Neural cell (in vitro differentiated cells): ENCODE measurements at regions not wholly inside any gene's neighbourhood (a gene's known extent, or its start where the extent isn't known, plus 50 kb on each side); places are given as distances from the start of the nearest gene placed in this dataset.

Source experiments
- H2AFZ ChIP-seq: fragments of 200-600, 300-800 bp; sonication (generic), shearing (Covaris generic); 2 replicates; pipeline ENCODE4 v1.6.0; 2014; ENCODE audit warnings: low read depth, mild to moderate bottlenecking, antibody characterized with exemption, low read length, moderate library complexity
- H3F3A ChIP-seq: fragments of 200-600 bp; shearing (Covaris generic); 2 replicates; pipeline ENCODE4 v1.6.1; 2016; ENCODE audit warnings: mild to moderate bottlenecking, moderate library complexity, mixed read lengths, antibody characterized with exemption, low read length; ENCODE audit not compliant: insufficient read depth, poor library complexity, severe bottlenecking
- H3K27ac ChIP-seq: fragments of 200-600, 300-800 bp; sonication (generic), shearing (Covaris generic); 2 replicates; pipeline ENCODE4 v1.5.1; 2014; ENCODE audit warnings: mild to moderate bottlenecking, low read length, moderate library complexity
- H3K27me3 ChIP-seq: fragments of 300-800, 200-600 bp; sonication (generic), shearing (Covaris generic); 2 replicates; pipeline ENCODE4 v1.6.0; 2014; ENCODE audit warnings: mild to moderate bottlenecking, low read depth, low read length, moderate library complexity; ENCODE audit not compliant: insufficient read depth
- H3K36me3 ChIP-seq: fragments of 300-800, 200-600 bp; sonication (generic), shearing (Covaris generic); 2 replicates; pipeline ENCODE4 v1.5.1; 2014; ENCODE audit warnings: mild to moderate bottlenecking, antibody characterized with exemption, low read length, moderate library complexity; ENCODE audit not compliant: insufficient read depth
- H3K4me2 ChIP-seq: fragments of 300-800, 200-600 bp; sonication (generic), shearing (Covaris generic); 2 replicates; pipeline ENCODE4 v1.6.0; 2014; ENCODE audit warnings: mild to moderate bottlenecking, low read length
- H3K4me3 ChIP-seq: fragments of 300-800, 200-600 bp; sonication (generic), shearing (Covaris generic); 2 replicates; pipeline ENCODE4 v1.5.1; 2014; ENCODE audit warnings: mild to moderate bottlenecking, low read length, moderate library complexity
- H3K79me2 ChIP-seq: fragments of 200-600 bp; shearing (Covaris generic); replicated peaks from 2 replicates; pipeline ENCODE4 v1.6.0; 2014; ENCODE audit warnings: mild to moderate bottlenecking, low read length, moderate library complexity; ENCODE audit not compliant: insufficient read depth
- H3K9ac ChIP-seq: fragments of 300-800, 200-600 bp; sonication (generic), shearing (Covaris generic); 2 replicates; pipeline ENCODE4 v1.6.1; 2016; ENCODE audit warnings: mild to moderate bottlenecking, low read length, mixed read lengths
- H3K9me2 ChIP-seq: fragments of 200-600 bp; shearing (Covaris generic); 2 replicates; pipeline ENCODE4 v1.6.1; 2016; ENCODE audit warnings: mild to moderate bottlenecking, low read length, mixed read lengths; ENCODE audit not compliant: insufficient read depth
- H3K9me3 ChIP-seq: fragments of 200-600, 300-800 bp; sonication (generic), shearing (Covaris generic); 2 replicates; pipeline ENCODE4 v1.6.1; 2016; ENCODE audit warnings: mild to moderate bottlenecking, mixed run types, low read length, moderate library complexity, mixed read lengths
- H4K20me1 ChIP-seq: fragments of 200-600 bp; shearing (Covaris generic); 2 replicates; pipeline ENCODE4 v1.6.1; 2016; ENCODE audit warnings: mild to moderate bottlenecking, mixed run types; ENCODE audit not compliant: insufficient read depth
- CTCF ChIP-seq: fragments of 450-650 bp; IDR thresholded peaks from 2 replicates; pipeline ENCODE4 v1.5.1; 2014; ENCODE audit warnings: antibody characterized with exemption, mild to moderate bottlenecking, moderate library complexity; ENCODE audit not compliant: poor library complexity, severe bottlenecking
- EP300 ChIP-seq: fragments of 450-650 bp; conservative IDR thresholded peaks from 2 replicates; pipeline ENCODE4 v1.6.1; 2014; ENCODE audit warnings: antibody characterized with exemption, mild to moderate bottlenecking, moderate library complexity; ENCODE audit not compliant: poor library complexity, severe bottlenecking
- EZH2 ChIP-seq: fragments of 200-600, 300-800 bp; shearing (Covaris generic), sonication (generic); IDR thresholded peaks from 2 replicates; pipeline ENCODE4 v1.6.1; 2014; ENCODE audit warnings: antibody characterized with exemption, low read length, borderline replicate concordance, mild to moderate bottlenecking; ENCODE audit not compliant: insufficient read depth, poor library complexity, severe bottlenecking
- MXI1 ChIP-seq: fragments of 450-650 bp; conservative IDR thresholded peaks from 2 replicates; pipeline ENCODE4 v1.6.1; 2014; ENCODE audit warnings: antibody characterized with exemption, mild to moderate bottlenecking; ENCODE audit not compliant: poor library complexity, severe bottlenecking
- POLR2AphosphoS5 ChIP-seq: IDR thresholded peaks from 2 replicates; pipeline ENCODE4 v1.6.1; 2012
- RAD21 ChIP-seq: fragments of 450-650 bp; conservative IDR thresholded peaks from 2 replicates; pipeline ENCODE4 v1.6.1; 2014; ENCODE audit warnings: antibody characterized with exemption, mild to moderate bottlenecking, moderate library complexity
- REST ChIP-seq: IDR thresholded peaks from 2 replicates; pipeline ENCODE4 v1.6.1; 2012; ENCODE audit warnings: borderline replicate concordance
- SMC3 ChIP-seq: fragments of 450-650 bp; conservative IDR thresholded peaks from 2 replicates; pipeline ENCODE4 v1.6.1; 2014; ENCODE audit warnings: antibody characterized with exemption, mild to moderate bottlenecking, moderate library complexity; ENCODE audit not compliant: poor library complexity
- TAF1 ChIP-seq: IDR thresholded peaks from 2 replicates; pipeline ENCODE4 v1.6.1; 2012; ENCODE audit warnings: low read depth

DNA sequence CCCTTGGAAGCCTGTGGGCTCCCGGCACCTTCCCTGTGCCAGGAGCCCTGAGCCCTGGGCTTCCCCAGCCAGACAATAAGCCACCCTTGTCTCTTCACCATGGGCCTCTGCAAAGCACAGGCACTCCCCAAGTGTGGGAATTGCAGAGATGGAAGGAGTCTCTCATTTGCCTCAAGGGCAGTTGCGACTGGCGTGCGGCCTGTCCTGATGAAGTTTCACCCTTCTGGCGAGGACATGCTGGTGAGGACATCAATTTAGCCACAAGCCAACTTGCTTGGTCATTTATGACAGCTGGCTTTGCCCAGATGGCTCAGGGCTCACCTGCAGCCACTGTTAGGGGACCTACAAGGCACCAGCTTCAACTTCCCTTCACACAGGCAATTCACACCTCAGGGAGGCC lies 180.2 kb downstream of the ANAPC1 start:
- Histone ChIP-seq H3K79me2 (no peaks in the 10 kb centered on the region), H3K9ac (no peak overlapping the region)

GRCh38 chr2:111704246-111704645 lies 179.7 kb downstream of the ANAPC1 start:
- Histone ChIP-seq H3K9me2 (no peaks in the 10 kb centered on the region), H3K27me3 (no peaks in the 10 kb centered on the region), H3F3A (no peaks in the 10 kb centered on the region), H3K79me2 (no peaks in the 10 kb centered on the region), H3K9ac (no peak overlapping the region), H3K4me3 (no peak overlapping the region), H2AFZ (no peak overlapping the region), H3K9me3 (no peaks in the 10 kb centered on the region), H4K20me1 (no peaks in the 10 kb centered on the region), H3K27ac (no peak overlapping the region), H3K4me2 (no peak overlapping the region), H3K36me3 (no peaks in the 10 kb centered on the region)
- TF ChIP-seq RAD21 = no peak
- TF ChIP-seq EZH2 = no peak
- no peak for TF ChIP-seq TAF1
- no peak for TF ChIP-seq POLR2AphosphoS5
- TF ChIP-seq REST = no peak
- no peak for TF ChIP-seq EP300
- TF ChIP-seq MXI1 = no peak

More for the DNA sequence above, 180.2 kb downstream of the ANAPC1 start:
- Histone ChIP-seq H2AFZ (no peak overlapping the region), H3F3A (no peaks in the 10 kb centered on the region), H3K9me3 (no peaks in the 10 kb centered on the region), H4K20me1 (no peaks in the 10 kb centered on the region), H3K27ac (no peak overlapping the region), H3K36me3 (no peaks in the 10 kb centered on the region), H3K27me3 (no peaks in the 10 kb centered on the region), H3K4me3 (no peak overlapping the region), H3K4me2 (no peak overlapping the region), H3K9me2 (no peaks in the 10 kb centered on the region)
- TF ChIP-seq REST (no peak), EZH2 (no peak), RAD21 (no peak), TAF1 (no peak), EP300 (no peak), MXI1 (no peak), POLR2AphosphoS5 (no peak), SMC3 (no peak), CTCF (no peak)
